ENCODE measurements at regions not wholly inside any gene's neighbourhood (a gene's known extent, or its start where the extent isn't known, plus 50 kb on each side); places are given as distances from the start of the nearest gene placed in this dataset.

- no peak overlapping the region for H3K4me3 Mint-ChIP-seq (ENCODE audit: unreplicated experiment)
- no peaks in the 10 kb centered on the region for H3K27me3 Mint-ChIP-seq (ENCODE audit: unreplicated experiment)
- no peaks in the 10 kb centered on the region for H3K9me3 Mint-ChIP-seq (ENCODE audit: unreplicated experiment)
- no peak for TF ChIP-seq CTCF (IDR thresholded peaks at IDR 0.05; ENCODE audit: unreplicated experiment)
- DNase-seq (ENCODE audit: low spot score) = no peak
- no peak overlapping the region for H3K27ac Mint-ChIP-seq (ENCODE audit: unreplicated experiment)
- peaks cover 4% of the 10 kb centered on the region for H3K4me1 Mint-ChIP-seq (ENCODE audit: unreplicated experiment)
- no peaks in the 10 kb centered on the region for H3K36me3 Mint-ChIP-seq (ENCODE audit: low read depth, unreplicated experiment)
Observed at GRCh38 chr4:137630252-137630651, 98.0 kb upstream of the PCDH18 start.

GRCh38 chr4:137627739-137628460 lies 95.6 kb upstream of the PCDH18 start:
- Mint-ChIP-seq H3K9me3 (ENCODE audit: unreplicated experiment) (no peaks in the 10 kb centered on the region), H3K27ac (ENCODE audit: unreplicated experiment) (no peak overlapping the region), H3K4me1 (ENCODE audit: unreplicated experiment) (peaks cover 4% of the 10 kb centered on the region), H3K4me3 (ENCODE audit: unreplicated experiment) (no peak overlapping the region), H3K27me3 (ENCODE audit: unreplicated experiment) (no peaks in the 10 kb centered on the region), H3K36me3 (ENCODE audit: low read depth, unreplicated experiment) (no peaks in the 10 kb centered on the region)
- TF ChIP-seq CTCF (IDR thresholded peaks at IDR 0.05; ENCODE audit: unreplicated experiment) = no peak
- DNase-seq (ENCODE audit: low spot score) = no peak

- TF ChIP-seq CTCF (IDR thresholded peaks at IDR 0.05; ENCODE audit: unreplicated experiment) = no peak
- Mint-ChIP-seq H3K36me3 (ENCODE audit: low read depth, unreplicated experiment) (no peaks in the 10 kb centered on the region), H3K4me3 (ENCODE audit: unreplicated experiment) (no peak overlapping the region), H3K27me3 (ENCODE audit: unreplicated experiment) (no peaks in the 10 kb centered on the region), H3K9me3 (ENCODE audit: unreplicated experiment) (no peaks in the 10 kb centered on the region), H3K27ac (ENCODE audit: unreplicated experiment) (no peak overlapping the region), H3K4me1 (ENCODE audit: unreplicated experiment) (peaks cover 4% of the 10 kb centered on the region)
- DNase-seq (ENCODE audit: low spot score) = no peak
Observed at GRCh38 chr4:137626942-137627738, 94.8 kb upstream of the PCDH18 start.

GRCh38 chr4:137623013-137623412 lies 90.7 kb upstream of the PCDH18 start:
- Mint-ChIP-seq H3K36me3 (ENCODE audit: low read depth, unreplicated experiment) (no peaks in the 10 kb centered on the region), H3K9me3 (ENCODE audit: unreplicated experiment) (no peaks in the 10 kb centered on the region), H3K27ac (ENCODE audit: unreplicated experiment) (no peak overlapping the region), H3K4me3 (ENCODE audit: unreplicated experiment) (no peak overlapping the region), H3K27me3 (ENCODE audit: unreplicated experiment) (no peaks in the 10 kb centered on the region), H3K4me1 (ENCODE audit: unreplicated experiment) (peaks cover 4% of the 10 kb centered on the region)
- no peak for TF ChIP-seq CTCF (IDR thresholded peaks at IDR 0.05; ENCODE audit: unreplicated experiment)
- DNase-seq (ENCODE audit: low spot score) = no peak

GRCh38 chr4:137621056-137621455 lies 88.8 kb upstream of the PCDH18 start:
- DNase-seq (ENCODE audit: low spot score) = no peak
- TF ChIP-seq CTCF (IDR thresholded peaks at IDR 0.05; ENCODE audit: unreplicated experiment) = no peak
- no peaks in the 10 kb centered on the region for H3K36me3 Mint-ChIP-seq (ENCODE audit: low read depth, unreplicated experiment)

More at GRCh38 chr4:137621056-137621455, 88.8 kb upstream of the PCDH18 start:
- H3K27ac Mint-ChIP-seq (ENCODE audit: unreplicated experiment) = no peak overlapping the region
- H3K27me3 Mint-ChIP-seq (ENCODE audit: unreplicated experiment) = no peaks in the 10 kb centered on the region
- H3K4me3 Mint-ChIP-seq (ENCODE audit: unreplicated experiment) = no peak overlapping the region
- peaks cover 4% of the 10 kb centered on the region for H3K4me1 Mint-ChIP-seq (ENCODE audit: unreplicated experiment)
- no peaks in the 10 kb centered on the region for H3K9me3 Mint-ChIP-seq (ENCODE audit: unreplicated experiment)
